ENCODE measurements at regions not wholly inside any gene's neighbourhood (a gene's known extent, or its start where the extent isn't known, plus 50 kb on each side); places are given as distances from the start of the nearest gene placed in this dataset.

- TF ChIP-seq GATA2 (IDR thresholded peaks at IDR 0.05; ENCODE audit: insufficient read depth, insufficient read length, low read depth, low read length) (no peak), POLR2AphosphoS5 (IDR thresholded peaks at IDR 0.05; ENCODE audit: insufficient read depth, low read depth, low read length) (no peak), FOS (IDR thresholded peaks at IDR 0.05; ENCODE audit: borderline replicate concordance, insufficient read depth, low read length) (no peak), JUN (IDR thresholded peaks at IDR 0.05; ENCODE audit: borderline replicate concordance, insufficient read depth, insufficient read length, low read depth) (no peak), POLR2A (IDR thresholded peaks at IDR 0.05; ENCODE audit: low read depth, low read length) (no peak), MYC (IDR thresholded peaks at IDR 0.05; ENCODE audit: low read depth, low read length) (no peak), MAX (IDR thresholded peaks at IDR 0.05; ENCODE audit: insufficient read depth, insufficient read length) (no peak), CTCF (IDR thresholded peaks at IDR 0.05; ENCODE audit: extremely low read depth in 1 of 2, insufficient read depth in 1 of 2, low read depth in 1 of 2, low read length in 2 of 2) (no peak), EZH2 (IDR thresholded peaks at IDR 0.05; ENCODE audit: borderline replicate concordance, low read depth, low read length, severe bottlenecking) (no peak)
- Histone ChIP-seq H3K4me3 (replicated peaks in 1 of 3; ENCODE audit: insufficient read depth in 1 of 3, low read depth in 1 of 3, low read length in 3 of 3) (no peak overlapping the region), H3K36me3 (ENCODE audit: control insufficient read depth in 2 of 2, extremely low read depth in 1 of 2, insufficient read depth in 2 of 2, low read length in 2 of 2) (no peaks in the 10 kb centered on the region), H2AFZ (ENCODE audit: low read depth, low read length) (no peak overlapping the region), H3K79me2 (ENCODE audit: control insufficient read depth, insufficient read depth, low read length) (no peaks in the 10 kb centered on the region), H3K9ac (replicated peaks; ENCODE audit: extremely low read depth, insufficient read depth, low read length) (no peak overlapping the region), H3K9me3 (replicated peaks; ENCODE audit: control insufficient read depth, insufficient read depth, low read length) (no peaks in the 10 kb centered on the region), H3K27ac (ENCODE audit: insufficient read depth, low read depth, low read length) (no peak overlapping the region), H3K27me3 (ENCODE audit: control insufficient read depth in 2 of 2, insufficient read depth in 2 of 2, low read length in 2 of 2) (no peaks in the 10 kb centered on the region), H3K4me1 (ENCODE audit: control insufficient read depth, extremely low read depth, insufficient read depth, low read length) (no peaks in the 10 kb centered on the region), H4K20me1 (replicated peaks; ENCODE audit: control insufficient read depth, extremely low read depth, insufficient read depth, low read length) (no peaks in the 10 kb centered on the region), H3K4me2 (ENCODE audit: insufficient read depth, low read length) (no peak overlapping the region), H3K9me1 (replicated peaks; ENCODE audit: control insufficient read depth, extremely low read depth, insufficient read depth, low read length) (no peaks in the 10 kb centered on the region)
- dilution Hi-C loops (cut with MboI; ENCODE audit: extremely low pct_ligation_motif_present, low sequenced_read_pairs): no loop called here
- ChIA-PET POLR2A (no interaction called here), CTCF (no interaction called here)
- DNase-seq (ENCODE audit: low read depth, low spot score) (no peak), FAIRE-seq (no peak)
- intact Hi-C loops (cut with micrococcal nuclease): no loop called here
- BruUV-seq (replicated peaks): no TSS peak
Observed at GRCh38 chr4:137638934-137639333, 106.6 kb upstream of the PCDH18 start.

Data from endothelial cell of umbilical vein (primary cell).